ENCODE measurements at regions not wholly inside any gene's neighbourhood (a gene's known extent, or its start where the extent isn't known, plus 50 kb on each side); places are given as distances from the start of the nearest gene placed in this dataset.

- CTCF ChIA-PET = no interaction called here
- H3K9me3 Mint-ChIP-seq = no peaks in the 10 kb centered on the region
- H3K27me3 Mint-ChIP-seq = no peaks in the 10 kb centered on the region
- H3K27ac Mint-ChIP-seq = no peak overlapping the region
- no peaks in the 10 kb centered on the region for H3K36me3 Mint-ChIP-seq
- H3K4me1 Mint-ChIP-seq = no peaks in the 10 kb centered on the region
- no peak for DNase-seq
- H3K4me3 Mint-ChIP-seq = no peak overlapping the region
Observed at GRCh38 chr6:125668071-125668470, 81.4 kb upstream of the HEY2 start.

GRCh38 chr6:125670568-125670967, 78.9 kb upstream of the HEY2 start:
- CTCF ChIA-PET = no interaction called here
- DNase-seq = no peak
- H3K36me3 Mint-ChIP-seq = no peaks in the 10 kb centered on the region
- no peaks in the 10 kb centered on the region for H3K4me1 Mint-ChIP-seq
- H3K4me3 Mint-ChIP-seq = no peak overlapping the region
- H3K27ac Mint-ChIP-seq = no peak overlapping the region
- H3K27me3 Mint-ChIP-seq = peaks cover 7% of the 10 kb centered on the region
- H3K9me3 Mint-ChIP-seq = no peaks in the 10 kb centered on the region

- Mint-ChIP-seq H3K27me3 (peaks cover 7% of the 10 kb centered on the region), H3K4me3 (no peak overlapping the region), H3K9me3 (no peaks in the 10 kb centered on the region), H3K4me1 (no peaks in the 10 kb centered on the region), H3K27ac (no peak overlapping the region), H3K36me3 (no peaks in the 10 kb centered on the region)
- CTCF ChIA-PET = no interaction called here
- DNase-seq = no peak
Observed at GRCh38 chr6:125671323-125671722, 78.1 kb upstream of the HEY2 start.

GRCh38 chr6:125674230-125674629, 75.2 kb upstream of the HEY2 start:
- Mint-ChIP-seq H3K4me3 (no peak overlapping the region), H3K36me3 (no peaks in the 10 kb centered on the region), H3K9me3 (no peaks in the 10 kb centered on the region), H3K27ac (no peak overlapping the region), H3K4me1 (no peaks in the 10 kb centered on the region), H3K27me3 (peaks cover 14% of the 10 kb centered on the region)
- no peak for DNase-seq
- CTCF ChIA-PET = no interaction called here

- Mint-ChIP-seq H3K9me3 (no peaks in the 10 kb centered on the region), H3K27ac (no peak overlapping the region), H3K4me3 (no peak overlapping the region), H3K27me3 (peaks cover 34% of the 10 kb centered on the region), H3K4me1 (peaks cover 10% of the 10 kb centered on the region), H3K36me3 (no peaks in the 10 kb centered on the region)
- CTCF ChIA-PET = no interaction called here
- DNase-seq = no peak
Observed at GRCh38 chr6:125678601-125679000, 70.8 kb upstream of the HEY2 start.

- DNase-seq = no peak
- H3K4me3 Mint-ChIP-seq = no peak overlapping the region
- no peak overlapping the region for H3K27ac Mint-ChIP-seq
- H3K4me1 Mint-ChIP-seq = peaks cover 10% of the 10 kb centered on the region
- peaks cover 33% of the 10 kb centered on the region for H3K27me3 Mint-ChIP-seq
- no peaks in the 10 kb centered on the region for H3K9me3 Mint-ChIP-seq
- H3K36me3 Mint-ChIP-seq = no peaks in the 10 kb centered on the region
- CTCF ChIA-PET = no interaction called here
Observed at GRCh38 chr6:125679128-125679527, 70.3 kb upstream of the HEY2 start.

- CTCF ChIA-PET = no interaction called here
Observed at GRCh38 chr6:125679651-125680050, 69.8 kb upstream of the HEY2 start.

GRCh38 chr6:125682939-125683338, 66.5 kb upstream of the HEY2 start:
- no peak overlapping the region for H3K4me3 Mint-ChIP-seq
- no peak for DNase-seq
- no peaks in the 10 kb centered on the region for H3K9me3 Mint-ChIP-seq
- CTCF ChIA-PET = no interaction called here
- no peaks in the 10 kb centered on the region for H3K36me3 Mint-ChIP-seq
- H3K27me3 Mint-ChIP-seq = peaks cover 31% of the 10 kb centered on the region
- peaks cover 10% of the 10 kb centered on the region for H3K4me1 Mint-ChIP-seq
- no peak overlapping the region for H3K27ac Mint-ChIP-seq

More at GRCh38 chr6:125679651-125680050, 69.8 kb upstream of the HEY2 start:
- Mint-ChIP-seq H3K36me3 (no peaks in the 10 kb centered on the region), H3K27ac (no peak overlapping the region), H3K9me3 (no peaks in the 10 kb centered on the region), H3K27me3 (peaks cover 31% of the 10 kb centered on the region), H3K4me3 (no peak overlapping the region), H3K4me1 (peaks cover 10% of the 10 kb centered on the region)
- no peak for DNase-seq

GRCh38 chr6:125688138-125688537, 61.3 kb upstream of the HEY2 start:
- CTCF ChIA-PET = no interaction called here
- Mint-ChIP-seq H3K4me3 (no peak overlapping the region), H3K9me3 (no peaks in the 10 kb centered on the region), H3K27me3 (peaks cover 7% of the 10 kb centered on the region), H3K4me1 (no peaks in the 10 kb centered on the region), H3K36me3 (no peaks in the 10 kb centered on the region), H3K27ac (no peak overlapping the region)
- DNase-seq = no peak

- Mint-ChIP-seq H3K36me3 (no peaks in the 10 kb centered on the region), H3K4me1 (no peaks in the 10 kb centered on the region), H3K4me3 (no peak overlapping the region), H3K9me3 (no peaks in the 10 kb centered on the region), H3K27me3 (peaks cover 4% of the 10 kb centered on the region), H3K27ac (no peak overlapping the region)
- CTCF ChIA-PET = interaction anchor here (0.8 kb wide), 1 partner anchor 75 kb away, joined by 3 read pairs; no protein-coding TSS in a partner anchor
- no peak for DNase-seq
Observed at GRCh38 chr6:125693480-125693879, 56.0 kb upstream of the HEY2 start.

- CTCF ChIA-PET = no interaction called here
- H3K4me3 Mint-ChIP-seq = no peak overlapping the region
- no peaks in the 10 kb centered on the region for H3K4me1 Mint-ChIP-seq
- no peak overlapping the region for H3K27ac Mint-ChIP-seq
- peaks cover 10% of the 10 kb centered on the region for H3K27me3 Mint-ChIP-seq
- H3K9me3 Mint-ChIP-seq = no peaks in the 10 kb centered on the region
- no peaks in the 10 kb centered on the region for H3K36me3 Mint-ChIP-seq
- DNase-seq = no peak
Observed at GRCh38 chr6:125699591-125699990, 49.8 kb upstream of the HEY2 start.

Measured in activated naive CD4-positive, alpha-beta T cell treated with anti-CD3 and anti-CD28 coated beads, Interleukin-2, amount 10 ng/mL, durations not matched to agents 7 days and 5 days (primary cell).